Peyer's patch (tissue), 4 donors: ENCODE measurements at regions not wholly inside any gene's neighbourhood (a gene's known extent, or its start where the extent isn't known, plus 50 kb on each side); places are given as distances from the start of the nearest gene placed in this dataset.

Experiments used
- DNase-seq, 3 donors: peaks; one replicate each; pipeline ENCODE4 v3.0.0-alpha.2; 2017 to 2019
- H3K27ac ChIP-seq, 4 donors: fragments of 200-600 bp; sonication (generic); one replicate each; pipeline ENCODE4 v1.5.1; 2016 to 2019
- H3K27me3 ChIP-seq, 2 donors: fragments of 200-600 bp; sonication (generic); one replicate each; pipeline ENCODE4 v1.5.1; 2019
- H3K36me3 ChIP-seq, 3 donors: fragments of 200-600 bp; sonication (generic); one replicate each; pipeline ENCODE4 v1.5.1; 2016 to 2019
- H3K4me1 ChIP-seq, 4 donors: fragments of 200-600 bp; sonication (generic); one replicate each; pipeline ENCODE4 v1.5.1; 2016 to 2019
- H3K4me3 ChIP-seq, 4 donors: fragments of 200-600 bp; sonication (generic); 1 replicate in 3 of 4; 2 replicates in 1 of 4; pipeline ENCODE4 v1.5.1; 2016 to 2019; ENCODE audit warnings: mild to moderate bottlenecking in 1 of 4
- H3K9me3 ChIP-seq, 4 donors: fragments of 200-600 bp; sonication (generic); one replicate each; pipeline ENCODE4 v1.5.1; 2016 to 2019; ENCODE audit warnings: mild to moderate bottlenecking in 1 of 4
- CTCF ChIP-seq, 6 experiments: fragments of 450-650 bp in 4 of 6; fragments of 200-600 bp in 2 of 6; sonication (generic) in 1 of 6; IDR thresholded peaks; one replicate each; pipeline ENCODE4 v1.5.1; 2017 to 2019; ENCODE audit warnings: antibody characterized with exemption in 6 of 6, mild to moderate bottlenecking in 3 of 6, moderate library complexity in 1 of 6
- POLR2A ChIP-seq, 2 donors: fragments of 450-650 bp; IDR thresholded peaks; one replicate each; pipeline ENCODE4 v1.5.1; 2017; ENCODE audit warnings: antibody characterized with exemption in 2 of 2, mild to moderate bottlenecking in 2 of 2, moderate library complexity in 2 of 2

GRCh38 chr5:155629597-155629996 is 616.0 kb downstream of the KIF4B start:
- Histone ChIP-seq H3K27me3 (no peaks in the 10 kb centered on the region), H3K4me1 (peaks cover 0 to 6% (median 0%) of the 10 kb centered on the region in 4 donors), H3K36me3 (no peaks in the 10 kb centered on the region), H3K4me3 (no peak overlapping the region), H3K9me3 (peaks cover 0 to 3% (median 0%) of the 10 kb centered on the region in 4 donors), H3K27ac (no peak overlapping the region)
- DNase-seq = no peak
- no peak for TF ChIP-seq POLR2A (IDR thresholded peaks at IDR 0.05)
- no peak for TF ChIP-seq CTCF (IDR thresholded peaks at IDR 0.05)

GRCh38 chr5:155631116-155631515 is 617.6 kb downstream of the KIF4B start:
- H3K9me3 ChIP-seq = peaks cover 0 to 3% (median 0%) of the 10 kb centered on the region in 4 donors
- no peak for TF ChIP-seq POLR2A (IDR thresholded peaks at IDR 0.05)
- TF ChIP-seq CTCF (IDR thresholded peaks at IDR 0.05) = no peak
- H3K4me3 ChIP-seq = no peak overlapping the region
- no peak overlapping the region for H3K27ac ChIP-seq
- DNase-seq = no peak
- no peaks in the 10 kb centered on the region for H3K4me1 ChIP-seq
- H3K36me3 ChIP-seq = no peaks in the 10 kb centered on the region
- H3K27me3 ChIP-seq = no peaks in the 10 kb centered on the region

GRCh38 chr5:155633338-155633957 is 619.9 kb downstream of the KIF4B start:
- Histone ChIP-seq H3K4me1 (no peaks in the 10 kb centered on the region), H3K36me3 (no peaks in the 10 kb centered on the region), H3K27me3 (no peaks in the 10 kb centered on the region), H3K27ac (no peak overlapping the region), H3K9me3 (peaks cover 0 to 3% (median 0%) of the 10 kb centered on the region in 4 donors), H3K4me3 (no peak overlapping the region)
- no peak for TF ChIP-seq CTCF (IDR thresholded peaks at IDR 0.05)
- TF ChIP-seq POLR2A (IDR thresholded peaks at IDR 0.05) = no peak
- no peak for DNase-seq

- no peaks in the 10 kb centered on the region for H3K9me3 ChIP-seq
- H3K27me3 ChIP-seq = no peaks in the 10 kb centered on the region
- H3K4me3 ChIP-seq = no peak overlapping the region
- TF ChIP-seq POLR2A (IDR thresholded peaks at IDR 0.05) (no peak), CTCF (IDR thresholded peaks at IDR 0.05) (no peak)
- no peaks in the 10 kb centered on the region for H3K36me3 ChIP-seq
- H3K4me1 ChIP-seq = no peaks in the 10 kb centered on the region
- no peak for DNase-seq
- H3K27ac ChIP-seq = no peak overlapping the region
These were observed 636.1 kb downstream of the KIF4B start for GRCh38 chr5:155649666-155650065.

GRCh38 chr5:155655569-155655968 is 642.0 kb downstream of the KIF4B start:
- no peaks in the 10 kb centered on the region for H3K9me3 ChIP-seq
- no peaks in the 10 kb centered on the region for H3K4me1 ChIP-seq
- H3K36me3 ChIP-seq = no peaks in the 10 kb centered on the region
- H3K27ac ChIP-seq = no peak overlapping the region
- no peak for TF ChIP-seq CTCF (IDR thresholded peaks at IDR 0.05)
- no peak for TF ChIP-seq POLR2A (IDR thresholded peaks at IDR 0.05)
- no peak for DNase-seq
- H3K4me3 ChIP-seq = no peak overlapping the region
- H3K27me3 ChIP-seq = no peaks in the 10 kb centered on the region

GRCh38 chr5:155661859-155662258 is 648.3 kb downstream of the KIF4B start:
- H3K4me3 ChIP-seq = no peak overlapping the region
- TF ChIP-seq POLR2A (IDR thresholded peaks at IDR 0.05) (no peak), CTCF (IDR thresholded peaks at IDR 0.05) (no peak)

More at GRCh38 chr5:155661859-155662258, 648.3 kb downstream of the KIF4B start:
- Histone ChIP-seq H3K27me3 (no peaks in the 10 kb centered on the region), H3K36me3 (no peaks in the 10 kb centered on the region), H3K27ac (no peak overlapping the region), H3K9me3 (no peaks in the 10 kb centered on the region), H3K4me1 (no peaks in the 10 kb centered on the region)
- DNase-seq = no peak
